ENCODE measurements at regions not wholly inside any gene's neighbourhood (a gene's known extent, or its start where the extent isn't known, plus 50 kb on each side); places are given as distances from the start of the nearest gene placed in this dataset.

- TF ChIP-seq EZH2 (IDR thresholded peaks at IDR 0.05; ENCODE audit: insufficient read depth, poor library complexity, severe bottlenecking) (no peak), EZH2phosphoT487 (IDR thresholded peaks at IDR 0.05; ENCODE audit: insufficient read depth, low read depth) (no peak)
These were observed 90.3 kb downstream of the RTP5 start for GRCh38 chr2:241959751-241960269.

Measured in GM23248 (cell line).